ENCODE measurements at regions not wholly inside any gene's neighbourhood (a gene's known extent, or its start where the extent isn't known, plus 50 kb on each side); places are given as distances from the start of the nearest gene placed in this dataset.

GRCh38 chr6:23435798-23436197 is 690.2 kb upstream of the NRSN1 start:
- H3K4me3 ChIP-seq (ENCODE audit: low read depth, low read length): no peak overlapping the region
- H3K27me3 ChIP-seq (ENCODE audit: control insufficient read depth, insufficient read depth, low read length): no peaks in the 10 kb centered on the region
- no peak for DNase-seq (ENCODE audit: low read depth)
- no peaks in the 10 kb centered on the region for H3K36me3 ChIP-seq (ENCODE audit: control insufficient read depth, insufficient read depth, low read length)
- no peak for TF ChIP-seq CTCF (IDR thresholded peaks at IDR 0.05; ENCODE audit: insufficient read depth, low read length, poor library complexity, severe bottlenecking)

GRCh38 chr6:23441808-23442461 is 684.1 kb upstream of the NRSN1 start:
- H3K36me3 ChIP-seq (ENCODE audit: control insufficient read depth, insufficient read depth, low read length): no peaks in the 10 kb centered on the region
- H3K27me3 ChIP-seq (ENCODE audit: control insufficient read depth, insufficient read depth, low read length): no peaks in the 10 kb centered on the region
- TF ChIP-seq CTCF (IDR thresholded peaks at IDR 0.05; ENCODE audit: insufficient read depth, low read length, poor library complexity, severe bottlenecking): no peak
- H3K4me3 ChIP-seq (ENCODE audit: low read depth, low read length): no peak overlapping the region
- DNase-seq (ENCODE audit: low read depth): no peak

GRCh38 chr6:23445157-23445710 is 680.8 kb upstream of the NRSN1 start:
- TF ChIP-seq CTCF (IDR thresholded peaks at IDR 0.05; ENCODE audit: insufficient read depth, low read length, poor library complexity, severe bottlenecking): no peak
- DNase-seq (ENCODE audit: low read depth): no peak
- no peaks in the 10 kb centered on the region for H3K36me3 ChIP-seq (ENCODE audit: control insufficient read depth, insufficient read depth, low read length)
- no peak overlapping the region for H3K4me3 ChIP-seq (ENCODE audit: low read depth, low read length)
- no peaks in the 10 kb centered on the region for H3K27me3 ChIP-seq (ENCODE audit: control insufficient read depth, insufficient read depth, low read length)

- TF ChIP-seq CTCF (IDR thresholded peaks at IDR 0.05; ENCODE audit: insufficient read depth, low read length, poor library complexity, severe bottlenecking): peak; percentile 68
- peak; percentile 9 for DNase-seq (ENCODE audit: low read depth)
- no peaks in the 10 kb centered on the region for H3K36me3 ChIP-seq (ENCODE audit: control insufficient read depth, insufficient read depth, low read length)
- H3K27me3 ChIP-seq (ENCODE audit: control insufficient read depth, insufficient read depth, low read length): no peaks in the 10 kb centered on the region
- no peak overlapping the region for H3K4me3 ChIP-seq (ENCODE audit: low read depth, low read length)
These were observed 679.5 kb upstream of the NRSN1 start for GRCh38 chr6:23446469-23446967.

GRCh38 chr6:23447731-23448130 is 678.3 kb upstream of the NRSN1 start:
- Histone ChIP-seq H3K27me3 (ENCODE audit: control insufficient read depth, insufficient read depth, low read length) (no peaks in the 10 kb centered on the region), H3K4me3 (ENCODE audit: low read depth, low read length) (no peak overlapping the region), H3K36me3 (ENCODE audit: control insufficient read depth, insufficient read depth, low read length) (no peaks in the 10 kb centered on the region)
- no peak for TF ChIP-seq CTCF (IDR thresholded peaks at IDR 0.05; ENCODE audit: insufficient read depth, low read length, poor library complexity, severe bottlenecking)
- no peak for DNase-seq (ENCODE audit: low read depth)

GRCh38 chr6:23448281-23448680 is 677.7 kb upstream of the NRSN1 start:
- H3K36me3 ChIP-seq (ENCODE audit: control insufficient read depth, insufficient read depth, low read length): no peaks in the 10 kb centered on the region
- no peak for TF ChIP-seq CTCF (IDR thresholded peaks at IDR 0.05; ENCODE audit: insufficient read depth, low read length, poor library complexity, severe bottlenecking)
- DNase-seq (ENCODE audit: low read depth): no peak
- no peaks in the 10 kb centered on the region for H3K27me3 ChIP-seq (ENCODE audit: control insufficient read depth, insufficient read depth, low read length)
- H3K4me3 ChIP-seq (ENCODE audit: low read depth, low read length): no peak overlapping the region

Measured in kidney epithelial cell (primary cell).